GM19238 (cell line): ENCODE measurements at regions not wholly inside any gene's neighbourhood (a gene's known extent, or its start where the extent isn't known, plus 50 kb on each side); places are given as distances from the start of the nearest gene placed in this dataset.
"Not testable (repeated sequence)": the region's sequence is repeated elsewhere in the genome, so short reads cannot be mapped to it uniquely, and the experiment has no call there.

Experiments used
- DNase-seq: peaks from one replicate; pipeline ENCODE4 v3.0.0; 2011; ENCODE audit warnings: low spot score; ENCODE audit not compliant: insufficient read length

DNA sequence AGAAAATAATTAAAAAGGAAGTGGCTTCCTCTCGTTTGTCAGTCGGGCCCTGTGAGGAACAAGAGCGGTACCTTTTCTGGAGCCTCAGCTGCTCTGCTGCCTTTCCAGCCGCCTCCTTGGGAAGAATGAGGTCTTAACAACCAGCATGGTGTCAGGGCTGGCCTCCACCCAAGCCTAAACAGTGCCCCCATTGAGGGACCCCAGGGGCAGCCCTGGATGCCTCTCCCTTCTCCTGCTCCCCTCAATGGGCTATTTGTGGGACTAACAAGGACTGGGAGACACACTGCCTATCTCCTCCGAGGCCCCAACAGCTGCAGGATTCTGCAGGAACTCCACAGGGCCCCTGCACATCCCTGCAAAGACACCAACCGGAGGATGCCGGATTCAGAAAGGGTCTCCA lies 155.4 kb upstream of the MAP3K1 start:
- no peak for DNase-seq

GRCh38 chr5:56658972-56659371 lies 156.4 kb upstream of the MAP3K1 start:
- no peak for DNase-seq

DNA sequence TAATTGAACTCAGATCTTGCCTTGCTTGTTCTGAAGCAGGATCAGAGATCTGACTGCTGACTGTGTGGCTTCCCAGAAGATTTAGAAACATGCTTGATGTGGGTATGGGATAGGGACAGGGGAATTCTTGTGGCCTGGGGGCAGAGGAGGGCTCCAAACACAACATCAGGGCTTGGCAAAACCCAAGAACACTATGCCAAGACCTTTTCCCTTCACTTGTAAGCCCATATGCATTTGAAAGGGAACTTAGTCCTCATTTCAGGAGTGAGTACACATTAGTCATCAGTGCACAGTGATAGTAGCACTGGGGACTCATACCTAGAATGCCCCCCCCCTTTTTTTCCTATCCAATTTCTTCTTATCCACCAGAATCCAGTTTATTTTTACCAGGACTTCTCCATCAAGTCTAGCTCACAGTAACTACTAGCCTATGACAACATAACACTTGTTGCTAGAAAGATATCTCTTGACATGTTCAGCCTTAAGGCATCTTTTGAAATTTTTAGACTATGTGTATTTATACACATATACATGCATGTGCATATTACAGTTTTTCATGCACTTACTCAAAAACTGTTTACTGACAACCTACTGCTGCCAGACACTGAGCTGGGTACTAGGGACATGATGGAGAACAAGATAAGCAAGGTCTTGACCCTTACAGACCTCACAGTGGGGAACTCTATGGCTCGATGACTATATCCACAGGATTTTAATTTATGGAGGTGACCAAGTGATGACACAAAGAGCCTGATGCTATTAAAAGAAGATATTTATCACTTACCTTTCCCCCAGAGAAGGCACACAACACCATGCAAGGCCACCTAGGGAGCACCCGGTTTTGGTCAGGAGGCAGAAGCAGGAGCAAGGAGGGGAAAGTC lies 158.3 kb upstream of the MAP3K1 start:
- DNase-seq = no peak

DNA sequence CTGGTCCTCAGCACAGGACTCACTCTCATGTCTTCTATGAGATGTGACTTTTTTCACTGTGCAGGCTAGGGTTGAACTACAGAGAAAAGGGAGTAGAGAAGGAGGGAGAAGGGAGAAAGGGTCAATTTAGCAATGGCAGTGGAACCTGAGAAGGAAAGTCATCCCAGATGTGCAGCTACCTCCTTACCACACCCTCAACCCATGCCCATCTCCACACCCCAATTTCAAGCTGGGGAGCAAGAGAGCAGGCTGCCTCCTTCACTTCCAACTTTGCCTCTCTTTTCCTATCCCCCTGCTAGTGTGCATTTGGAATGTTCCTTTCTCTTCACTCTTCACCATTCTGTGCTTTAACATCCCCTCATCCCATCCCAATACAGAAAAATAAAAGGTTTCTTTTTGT lies 163.5 kb upstream of the MAP3K1 start:
- DNase-seq = no peak

DNA sequence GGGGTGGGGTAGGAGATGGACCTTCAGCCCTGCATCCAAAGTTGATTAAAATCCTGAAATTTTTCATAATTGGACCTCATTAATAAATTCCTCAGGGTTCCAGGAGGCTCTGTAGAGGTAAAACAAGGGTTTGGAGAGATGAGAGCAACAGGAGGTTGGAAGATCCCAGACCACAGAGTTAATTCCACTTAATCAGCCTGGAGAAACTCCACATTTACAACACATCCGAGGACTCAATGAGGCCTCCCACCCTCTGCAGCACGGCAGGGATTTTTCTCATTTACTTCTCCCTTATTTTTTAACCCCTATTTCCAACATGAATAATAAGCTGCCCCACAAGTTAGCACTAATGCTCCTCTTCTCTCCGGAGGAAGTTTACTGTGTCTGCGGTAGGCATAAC lies 165.0 kb upstream of the MAP3K1 start:
- DNase-seq = no peak

DNA sequence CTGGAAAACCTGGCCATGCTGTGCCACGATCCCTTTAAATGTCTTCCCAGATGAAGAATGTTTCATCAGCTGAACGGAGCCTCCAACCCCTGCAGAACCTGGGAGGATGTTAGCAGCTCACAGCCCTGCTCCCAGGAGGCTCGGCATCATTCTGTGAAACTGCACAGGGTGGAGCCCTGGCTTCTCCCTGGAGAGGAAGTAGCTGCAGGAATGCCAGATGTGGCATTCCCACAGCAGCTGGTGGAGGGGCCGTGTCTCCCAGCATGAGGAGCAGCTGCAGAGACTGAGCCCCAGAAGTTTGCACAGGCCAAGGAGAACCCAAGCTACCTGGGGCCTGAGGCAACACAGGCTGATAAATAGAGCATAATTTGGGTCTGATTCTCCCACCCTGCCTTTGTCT lies 165.8 kb upstream of the MAP3K1 start:
- DNase-seq = no peak

DNA sequence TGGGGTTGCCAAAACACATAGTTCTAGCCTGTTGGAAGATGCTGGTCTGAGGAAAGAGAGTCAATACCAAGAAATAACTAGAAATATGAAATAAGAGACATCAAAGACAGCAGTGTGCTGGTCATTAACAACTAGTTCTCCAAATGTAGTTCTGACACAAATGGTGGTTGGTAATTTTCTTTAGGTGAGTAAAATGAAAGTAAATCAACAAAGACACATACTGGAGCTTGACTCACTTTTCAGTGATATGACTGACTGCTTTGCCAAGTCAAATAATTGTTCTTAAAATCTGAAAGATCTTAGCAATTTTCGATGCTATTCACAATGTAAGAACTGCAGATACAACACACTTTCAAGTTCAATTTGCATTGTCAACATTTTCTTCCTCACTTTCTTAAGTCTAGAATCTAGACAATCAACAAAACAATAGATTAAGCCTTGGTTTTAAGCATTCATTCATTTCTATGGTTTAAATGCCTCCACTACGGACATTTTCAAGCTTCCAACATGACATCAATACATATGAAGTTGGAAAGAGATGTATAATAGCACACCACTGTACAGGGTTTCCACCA lies 166.8 kb upstream of the MAP3K1 start:
- no peak for DNase-seq

GRCh38 chr5:56647099-56647850 lies 168.1 kb upstream of the MAP3K1 start:
- no peak for DNase-seq

GRCh38 chr5:56641635-56642260 lies 173.6 kb upstream of the MAP3K1 start:
- DNase-seq = no peak

- no peak for DNase-seq
These were observed 174.5 kb upstream of the MAP3K1 start for GRCh38 chr5:56640763-56641406.

GRCh38 chr5:56639476-56639875 lies 175.9 kb upstream of the MAP3K1 start:
- DNase-seq = no peak

GRCh38 chr5:56638768-56639238 lies 176.5 kb upstream of the MAP3K1 start:
- DNase-seq = no peak

- no peak for DNase-seq
These were observed 177.2 kb upstream of the MAP3K1 start for GRCh38 chr5:56638061-56638621.

DNA sequence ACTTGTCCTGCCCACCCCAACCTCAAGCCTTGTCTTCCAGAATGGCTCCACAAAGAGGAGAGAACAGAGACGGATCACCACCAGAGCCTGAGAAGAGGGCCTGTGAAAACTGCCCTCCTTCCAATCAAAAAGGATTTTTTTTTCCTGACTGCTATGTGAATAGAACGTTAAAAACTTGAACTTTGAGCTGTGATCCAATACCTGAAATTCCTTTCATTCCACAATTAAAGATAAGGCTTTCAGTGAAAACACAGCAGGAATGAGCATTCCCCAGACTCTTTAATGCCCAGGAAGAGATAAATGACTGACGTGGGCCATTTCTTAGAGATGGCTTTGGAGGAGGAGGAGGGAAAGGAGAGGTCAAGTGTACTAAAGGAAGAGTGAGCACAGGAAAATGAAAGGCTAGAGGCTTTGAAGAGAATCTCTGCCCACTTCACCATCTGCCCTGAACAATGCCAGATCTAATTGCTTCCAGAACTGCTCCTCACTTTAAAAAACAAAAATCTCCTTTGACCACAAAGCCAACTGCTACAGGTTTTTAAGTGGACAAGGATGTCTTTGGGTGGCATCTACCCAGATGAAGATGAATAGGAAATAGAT lies 177.9 kb upstream of the MAP3K1 start:
- DNase-seq = no peak

DNA sequence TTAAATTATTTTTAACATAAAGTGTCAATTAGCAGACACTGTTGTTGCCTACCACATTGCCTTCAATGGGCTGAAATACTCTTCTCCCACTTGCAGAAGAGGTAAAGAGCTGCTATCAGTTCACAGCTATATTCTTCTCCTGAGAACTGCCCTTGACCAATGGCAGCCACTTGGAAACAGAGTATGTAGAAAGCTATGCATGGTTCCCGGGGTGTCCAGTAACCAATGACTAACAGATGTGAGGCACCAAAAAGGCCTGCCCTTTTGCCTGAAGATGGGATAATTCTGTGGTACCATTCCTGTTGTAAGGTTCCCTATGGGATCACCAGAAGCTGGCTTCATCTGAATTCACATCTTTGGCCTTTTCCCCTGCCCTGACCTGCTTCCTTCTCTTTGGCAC lies 181.4 kb upstream of the MAP3K1 start:
- no peak for DNase-seq

- no peak for DNase-seq
These were observed 182.4 kb upstream of the MAP3K1 start for GRCh38 chr5:56632939-56633338.

- DNase-seq = no peak
These were observed 183.2 kb upstream of the MAP3K1 start for GRCh38 chr5:56632199-56632598.

- DNase-seq = no peak
These were observed 183.6 kb upstream of the MAP3K1 start for GRCh38 chr5:56631719-56632118.

- DNase-seq = not testable (repeated sequence)
These were observed 186.7 kb upstream of the MAP3K1 start for GRCh38 chr5:56628616-56629015.

GRCh38 chr5:56625541-56625940 lies 189.8 kb upstream of the MAP3K1 start:
- no peak for DNase-seq

DNA sequence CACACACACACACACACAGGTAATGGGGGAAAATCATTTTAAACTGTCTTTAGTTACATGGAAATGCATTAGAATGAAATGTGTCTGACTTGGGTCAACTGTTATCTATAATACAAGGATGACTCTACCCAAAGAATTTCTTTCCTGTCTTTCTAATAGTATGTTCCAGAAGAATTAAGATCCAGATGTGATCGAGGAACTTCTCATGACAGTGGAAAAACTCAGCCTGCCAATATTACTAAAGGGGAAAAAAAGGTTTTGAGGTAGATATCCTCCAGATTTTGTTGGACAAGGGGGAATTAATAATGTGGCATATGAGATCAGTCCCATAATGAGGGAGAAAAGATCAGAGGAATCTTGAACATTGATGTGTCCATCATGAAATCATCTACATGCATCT lies 190.6 kb upstream of the MAP3K1 start:
- no peak for DNase-seq
